IPS DF 6.9 (cell line): ENCODE measurements at regions not wholly inside any gene's neighbourhood (a gene's known extent, or its start where the extent isn't known, plus 50 kb on each side); places are given as distances from the start of the nearest gene placed in this dataset.

Source experiments
- DNase-seq: peaks from one replicate; pipeline ENCODE4 v3.0.0-alpha.2; 2013; ENCODE audit warnings: low read depth, low spot score
- H3K27ac ChIP-seq: one replicate; pipeline ENCODE4 v1.5.1; 2013; ENCODE audit warnings: low read length, control low read depth
- H3K27me3 ChIP-seq: 2 replicates; pipeline ENCODE4 v1.6.1; 2013; ENCODE audit warnings: mild to moderate bottlenecking, low read length; ENCODE audit not compliant: control insufficient read depth, insufficient read depth
- H3K36me3 ChIP-seq: 2 replicates; pipeline ENCODE4 v1.6.1; 2013; ENCODE audit warnings: low read length; ENCODE audit not compliant: control insufficient read depth, insufficient read depth
- H3K4me1 ChIP-seq: 2 replicates; pipeline ENCODE4 v1.6.1; 2013; ENCODE audit warnings: low read length; ENCODE audit not compliant: control insufficient read depth, insufficient read depth
- H3K4me3 ChIP-seq: 2 replicates; pipeline ENCODE4 v1.5.1; 2013; ENCODE audit warnings: mild to moderate bottlenecking, low read length
- H3K9me3 ChIP-seq: 2 replicates; pipeline ENCODE4 v1.6.1; 2013; ENCODE audit warnings: low read length, inconsistent platforms; ENCODE audit not compliant: control insufficient read depth, insufficient read depth
- WGBS: extraction: QIAGEN DNeasy Blood & Tissue Kit; methylation state at CpG from one replicate; pipeline ENCODE4 v1.1.7; 2013; ENCODE audit warnings: mixed read lengths, missing lambda C conversion rate; ENCODE audit not compliant: insufficient read length, insufficient coverage; 5-methylcytosine and 5-hydroxymethylcytosine counted together

DNA sequence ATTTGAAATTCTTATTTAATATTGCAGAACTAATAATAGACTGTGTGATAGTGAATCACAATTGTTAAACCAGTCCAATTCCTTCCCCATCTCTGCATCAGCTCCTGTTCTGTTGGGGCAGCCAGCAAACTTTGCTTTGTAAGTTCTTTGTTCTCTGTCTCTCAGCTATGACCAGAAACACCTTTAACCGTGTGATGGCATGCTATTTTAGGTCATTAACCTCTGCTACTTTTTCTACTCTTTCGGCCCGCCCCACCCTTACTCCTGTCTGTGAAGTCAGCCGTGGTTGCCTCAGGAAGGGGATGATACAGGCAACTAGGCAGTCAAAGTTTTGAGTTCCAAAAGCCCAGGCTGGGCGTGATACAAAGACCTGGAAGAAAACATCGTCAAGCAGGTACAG, 51.3 kb upstream of the EGFL6 start:
- no CpG with 5 or more reads among the region's 6 CpGs for WGBS
- H3K9me3 ChIP-seq, result no peaks in the 10 kb centered on the region
- no peaks in the 10 kb centered on the region for H3K36me3 ChIP-seq
- H3K27me3 ChIP-seq, result no peaks in the 10 kb centered on the region
- H3K4me1 ChIP-seq, result no peaks in the 10 kb centered on the region
- no peak for DNase-seq
- no peak overlapping the region for H3K4me3 ChIP-seq
- no peak overlapping the region for H3K27ac ChIP-seq

- DNase-seq, result no peak
- WGBS, result no CpG with 5 or more reads among the region's 3 CpGs
- Histone ChIP-seq H3K27ac (no peak overlapping the region), H3K36me3 (no peaks in the 10 kb centered on the region), H3K27me3 (no peaks in the 10 kb centered on the region), H3K4me1 (no peaks in the 10 kb centered on the region), H3K4me3 (no peak overlapping the region), H3K9me3 (no peaks in the 10 kb centered on the region)
Measured at GRCh38 chrX:13515211-13515930, 54.0 kb upstream of the EGFL6 start.

GRCh38 chrX:13511944-13512330, 57.5 kb upstream of the EGFL6 start:
- Histone ChIP-seq H3K9me3 (no peaks in the 10 kb centered on the region), H3K36me3 (no peaks in the 10 kb centered on the region), H3K4me1 (no peaks in the 10 kb centered on the region), H3K27ac (no peak overlapping the region), H3K4me3 (no peak overlapping the region), H3K27me3 (no peaks in the 10 kb centered on the region)
- no CpG with 5 or more reads among the region's 2 CpGs for WGBS
- DNase-seq, result no peak

DNA sequence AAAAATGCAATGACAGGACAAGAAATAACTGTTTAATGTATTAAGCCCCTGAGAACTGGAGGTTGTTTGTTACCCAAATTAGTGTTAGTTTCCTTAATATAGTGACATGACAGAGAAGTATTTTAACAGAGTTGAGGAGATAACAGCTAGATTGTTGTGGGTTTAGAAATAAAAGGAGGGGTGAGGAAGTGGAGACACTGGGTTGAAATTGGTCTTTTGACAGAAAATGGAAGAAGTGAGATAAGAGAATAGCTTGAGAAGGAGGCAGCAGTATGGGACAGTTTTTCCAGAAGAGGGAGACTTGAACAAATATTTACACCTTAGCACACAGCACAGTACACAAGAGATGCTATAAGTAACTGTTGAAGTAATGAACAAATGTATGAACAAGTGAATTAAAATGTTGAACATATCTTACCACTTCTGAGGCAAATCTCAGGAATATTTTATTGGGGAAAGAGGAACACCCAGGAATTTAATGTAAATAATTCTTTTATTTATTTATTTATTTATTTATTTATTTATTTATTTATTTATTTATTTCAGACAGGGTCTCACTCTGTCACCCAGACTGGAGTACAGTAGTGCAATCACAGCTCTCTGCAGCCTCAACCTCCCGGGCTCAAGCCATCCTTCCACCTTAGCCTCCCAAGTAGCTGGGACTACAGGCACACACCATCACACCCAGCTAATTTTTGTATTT, 58.0 kb upstream of the EGFL6 start:
- no CpG with 5 or more reads among the region's 1 CpG for WGBS
- H3K4me1 ChIP-seq, result no peaks in the 10 kb centered on the region
- no peak overlapping the region for H3K27ac ChIP-seq
- H3K9me3 ChIP-seq, result no peaks in the 10 kb centered on the region
- no peaks in the 10 kb centered on the region for H3K36me3 ChIP-seq
- H3K4me3 ChIP-seq, result no peak overlapping the region
- H3K27me3 ChIP-seq, result no peaks in the 10 kb centered on the region
- DNase-seq, result no peak

DNA sequence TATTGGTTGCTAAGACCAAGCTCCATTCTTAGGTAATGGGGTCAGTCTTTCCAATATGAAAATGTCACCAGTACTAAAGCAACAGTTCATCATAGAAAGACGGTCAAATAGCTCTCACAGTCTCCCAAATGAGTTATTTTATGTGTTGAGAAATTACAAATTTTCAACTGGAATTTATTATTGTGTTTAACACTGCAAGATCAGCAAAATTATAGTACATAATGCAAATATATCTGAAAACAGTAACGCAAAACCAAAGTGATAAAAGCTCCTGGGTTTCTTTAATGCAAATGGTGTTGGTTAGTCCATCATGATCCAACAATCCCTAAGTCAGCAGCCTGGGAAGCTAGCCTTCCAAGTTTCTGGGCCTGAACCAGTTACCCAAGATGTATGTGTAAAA, 61.5 kb upstream of the EGFL6 start:
- H3K27me3 ChIP-seq, result no peaks in the 10 kb centered on the region
- WGBS, result no CpG with 5 or more reads among the region's 2 CpGs
- no peak overlapping the region for H3K4me3 ChIP-seq
- H3K36me3 ChIP-seq, result no peaks in the 10 kb centered on the region
- no peaks in the 10 kb centered on the region for H3K9me3 ChIP-seq
- H3K4me1 ChIP-seq, result no peaks in the 10 kb centered on the region
- H3K27ac ChIP-seq, result no peak overlapping the region
- DNase-seq, result no peak

DNA sequence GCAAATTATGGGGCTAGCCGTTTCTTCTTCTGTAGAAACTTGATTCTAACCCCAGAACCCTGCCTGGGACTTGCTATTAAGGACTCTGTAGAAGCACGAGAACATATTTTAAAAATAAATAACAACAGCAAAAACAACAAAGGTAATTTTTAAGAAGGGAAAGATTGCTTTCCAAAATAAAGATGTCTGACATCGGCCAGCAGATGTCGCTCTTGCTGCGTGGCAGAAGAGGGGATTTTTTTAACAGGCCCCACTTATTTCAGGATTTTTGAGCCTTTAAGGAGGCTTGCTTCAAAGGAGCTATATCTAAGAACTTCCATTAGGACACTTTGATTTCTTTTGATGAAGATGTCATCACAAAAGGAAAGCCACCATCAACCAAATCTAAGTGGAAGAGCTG, 62.8 kb upstream of the EGFL6 start:
- no peaks in the 10 kb centered on the region for H3K27me3 ChIP-seq
- no peak for DNase-seq
- no peaks in the 10 kb centered on the region for H3K9me3 ChIP-seq
- no CpG with 5 or more reads among the region's 5 CpGs for WGBS
- H3K4me1 ChIP-seq, result no peaks in the 10 kb centered on the region
- H3K4me3 ChIP-seq, result no peak overlapping the region
- H3K27ac ChIP-seq, result no peak overlapping the region
- no peaks in the 10 kb centered on the region for H3K36me3 ChIP-seq

DNA sequence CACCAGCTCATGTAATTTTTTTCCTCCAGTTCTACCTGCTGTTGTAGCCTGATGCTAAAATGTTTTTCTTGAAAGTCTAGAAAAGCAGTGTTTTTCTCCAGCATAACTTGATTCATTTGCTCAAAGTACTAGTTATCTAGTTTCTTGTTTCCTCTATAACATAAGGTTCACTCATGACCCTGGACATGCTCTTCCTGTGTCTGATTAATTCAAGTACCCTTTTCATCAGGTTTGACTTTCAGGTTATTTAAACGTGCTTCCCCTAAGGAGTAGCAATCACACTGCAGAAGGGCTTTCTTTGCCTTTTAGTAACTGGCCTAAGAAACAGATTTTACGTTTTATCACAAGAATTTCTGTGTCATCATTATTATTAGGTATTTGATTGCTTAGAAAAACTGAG, 66.8 kb upstream of the EGFL6 start:
- no peaks in the 10 kb centered on the region for H3K4me1 ChIP-seq
- H3K27me3 ChIP-seq, result no peaks in the 10 kb centered on the region
- H3K9me3 ChIP-seq, result no peaks in the 10 kb centered on the region
- WGBS, result no CpG with 5 or more reads among the region's 2 CpGs
- no peak overlapping the region for H3K27ac ChIP-seq
- no peaks in the 10 kb centered on the region for H3K36me3 ChIP-seq
- DNase-seq, result no peak
- H3K4me3 ChIP-seq, result no peak overlapping the region

- Histone ChIP-seq H3K4me3 (no peak overlapping the region), H3K27me3 (no peaks in the 10 kb centered on the region), H3K36me3 (no peaks in the 10 kb centered on the region), H3K27ac (no peak overlapping the region), H3K9me3 (no peaks in the 10 kb centered on the region), H3K4me1 (no peaks in the 10 kb centered on the region)
- WGBS, result no CpG with 5 or more reads among the region's 2 CpGs
- no peak for DNase-seq
Measured at GRCh38 chrX:13499736-13500135, 69.7 kb upstream of the EGFL6 start.

- DNase-seq, result no peak
- Histone ChIP-seq H3K27me3 (no peaks in the 10 kb centered on the region), H3K4me1 (no peaks in the 10 kb centered on the region), H3K9me3 (no peaks in the 10 kb centered on the region), H3K27ac (no peak overlapping the region), H3K4me3 (no peak overlapping the region), H3K36me3 (no peaks in the 10 kb centered on the region)
- WGBS, result no CpG with 5 or more reads among the region's 2 CpGs
Measured at GRCh38 chrX:13498238-13498637, 71.2 kb upstream of the EGFL6 start.

DNA sequence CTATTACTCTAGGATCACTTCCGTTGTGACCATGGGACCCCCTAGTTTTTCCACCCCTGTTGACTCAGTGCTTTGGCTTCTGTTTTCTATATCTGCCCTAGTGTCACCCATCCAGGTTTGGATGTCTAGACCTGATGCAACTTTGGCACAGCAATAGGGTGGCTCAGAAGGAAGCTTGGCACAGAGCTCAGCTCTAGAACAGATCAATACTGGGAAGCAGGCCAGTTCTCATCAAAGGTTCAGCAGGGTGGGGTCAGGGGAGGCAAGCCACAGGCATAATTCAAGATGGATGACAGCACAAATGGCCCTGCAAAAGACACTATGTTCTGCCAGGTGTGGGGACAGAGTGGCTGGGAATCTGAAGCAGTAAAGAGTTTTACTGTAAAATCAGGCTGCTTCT, 74.2 kb upstream of the EGFL6 start:
- no peaks in the 10 kb centered on the region for H3K36me3 ChIP-seq
- H3K9me3 ChIP-seq, result no peaks in the 10 kb centered on the region
- no peaks in the 10 kb centered on the region for H3K27me3 ChIP-seq
- H3K4me3 ChIP-seq, result no peak overlapping the region
- no peak for DNase-seq
- H3K27ac ChIP-seq, result no peak overlapping the region
- H3K4me1 ChIP-seq, result no peaks in the 10 kb centered on the region
- no CpG with 5 or more reads among the region's 1 CpG for WGBS

DNA sequence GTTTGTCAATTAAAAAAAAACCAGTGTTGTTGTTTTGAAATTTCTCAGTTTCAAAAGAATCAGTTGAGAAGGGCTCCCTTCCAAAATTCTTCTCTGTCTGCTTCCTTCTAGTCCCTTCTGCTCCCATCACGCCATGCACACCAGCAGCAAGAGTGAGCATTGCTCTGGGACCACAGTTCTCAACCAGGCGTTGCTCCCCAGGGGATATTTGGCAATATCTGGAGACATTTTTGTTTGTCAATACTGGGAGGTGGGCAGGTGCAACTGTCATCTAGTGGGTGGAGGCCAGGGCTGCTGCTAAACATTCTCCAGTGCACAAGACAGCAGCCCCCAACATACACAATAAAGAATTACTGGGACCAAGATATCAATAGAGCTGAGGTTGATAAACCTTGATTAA, 74.8 kb upstream of the EGFL6 start:
- no peaks in the 10 kb centered on the region for H3K27me3 ChIP-seq
- WGBS, result no CpG with 5 or more reads among the region's 2 CpGs
- no peak overlapping the region for H3K4me3 ChIP-seq

More for the DNA sequence above, 74.8 kb upstream of the EGFL6 start:
- Histone ChIP-seq H3K36me3 (no peaks in the 10 kb centered on the region), H3K27ac (no peak overlapping the region), H3K9me3 (no peaks in the 10 kb centered on the region), H3K4me1 (no peaks in the 10 kb centered on the region)
- DNase-seq, result no peak
